Keratinocyte (primary cell): ENCODE measurements at regions not wholly inside any gene's neighbourhood (a gene's known extent, or its start where the extent isn't known, plus 50 kb on each side); places are given as distances from the start of the nearest gene placed in this dataset.

Experiments used
- DNase-seq: peaks from one replicate; pipeline ENCODE4 v3.0.0-alpha.2; 2011; ENCODE audit warnings: low read depth, missing footprints, low spot score
- FAIRE-seq: peaks from 2 replicates; lab custom pipeline; 2011; peaks lifted over from hg19 to GRCh38; lab: Jason Lieb, UNC
- H2AFZ ChIP-seq: 2 replicates; pipeline ENCODE4 v1.6.0; 2012; ENCODE audit warnings: low read length, control low read depth, inconsistent platforms; ENCODE audit not compliant: control insufficient read depth
- H3K27ac ChIP-seq: 2 replicates; pipeline ENCODE4 v1.5.1; 2011; ENCODE audit warnings: low read length; ENCODE audit not compliant: control insufficient read depth, insufficient read depth
- H3K27me3 ChIP-seq: 3 replicates; pipeline ENCODE4 v1.6.0; 2011; ENCODE audit warnings: low read length; ENCODE audit not compliant: control insufficient read depth, insufficient read depth; ENCODE audit errors: extremely low read depth
- H3K36me3 ChIP-seq, 2 experiments: 2 replicates in 1 of 2; 3 replicates in 1 of 2; pipeline ENCODE4 v1.5.1; 2011; ENCODE audit warnings: low read length in 2 of 2, mild to moderate bottlenecking in 1 of 2; ENCODE audit not compliant: control insufficient read depth in 2 of 2, insufficient read depth in 2 of 2; ENCODE audit errors: extremely low read depth in 1 of 2
- H3K4me1 ChIP-seq: 3 replicates; pipeline ENCODE4 v1.5.1; 2011; ENCODE audit warnings: low read length; ENCODE audit not compliant: control insufficient read depth, insufficient read depth; ENCODE audit errors: extremely low read depth
- H3K4me2 ChIP-seq: 3 replicates; pipeline ENCODE4 v1.6.0; 2011; ENCODE audit warnings: low read depth, low read length; ENCODE audit not compliant: control insufficient read depth, insufficient read depth; ENCODE audit errors: extremely low read depth
- H3K4me3 ChIP-seq, 3 experiments: fragments of 200-600 bp in 1 of 3; sonication (generic) in 1 of 3; 2 replicates in 2 of 3; 3 replicates in 1 of 3; pipeline ENCODE4 v1.5.1; 2011 to 2016; ENCODE audit warnings: low read length in 3 of 3, mild to moderate bottlenecking in 3 of 3, control low read depth in 2 of 3, inconsistent platforms in 1 of 3, low read depth in 1 of 3, mixed read lengths in 1 of 3, mixed run types in 1 of 3, moderate library complexity in 1 of 3; ENCODE audit not compliant: control insufficient read depth in 2 of 3, insufficient read depth in 2 of 3; ENCODE audit errors: extremely low read depth in 1 of 3
- H3K79me2 ChIP-seq: 2 replicates; pipeline ENCODE4 v1.6.0; 2012; ENCODE audit warnings: low read length; ENCODE audit not compliant: control insufficient read depth, insufficient read depth
- H3K9ac ChIP-seq: 3 replicates; pipeline ENCODE4 v1.6.0; 2011; ENCODE audit warnings: low read length; ENCODE audit not compliant: control insufficient read depth, insufficient read depth; ENCODE audit errors: extremely low read depth
- H3K9me1 ChIP-seq: 3 replicates; pipeline ENCODE4 v1.6.0; 2011; ENCODE audit warnings: low read length; ENCODE audit not compliant: control insufficient read depth, insufficient read depth; ENCODE audit errors: extremely low read depth
- H3K9me3 ChIP-seq: 2 replicates; pipeline ENCODE4 v1.5.1; 2012; ENCODE audit warnings: low read depth, low read length; ENCODE audit not compliant: control insufficient read depth
- H4K20me1 ChIP-seq: 3 replicates; pipeline ENCODE4 v1.6.0; 2011; ENCODE audit warnings: low read length; ENCODE audit not compliant: control insufficient read depth, insufficient read depth; ENCODE audit errors: extremely low read depth
- EZH2 ChIP-seq: IDR thresholded peaks from one replicate; pipeline ENCODE4 v1.6.1; 2012; ENCODE audit warnings: inconsistent platforms, mild to moderate bottlenecking, low read length, moderate library complexity
- dilution Hi-C: fragments of 300-500 bp; cut with MboI; formaldehyde crosslinking; loops from one replicate; pipeline ENCODE4 v1.7.0; 2020; ENCODE audit warnings: low sequenced_read_pairs; ENCODE audit not compliant: extremely low pct_ligation_motif_present
- TF ChIP-seq, protein P1 (sequence below), 3 experiments: IDR thresholded peaks in 1 of 3; conservative IDR thresholded peaks in 1 of 3; optimal IDR thresholded peaks in 1 of 3; 2 replicates in 2 of 3; 3 replicates in 1 of 3; pipeline versions ENCODE3 to v1.5.1; 2011; ENCODE audit warnings: low read length in 3 of 3, mild to moderate bottlenecking in 3 of 3, moderate library complexity in 2 of 3, control low read depth in 1 of 3, inconsistent platforms in 1 of 3; ENCODE audit not compliant: insufficient read depth in 2 of 3; ENCODE audit errors: extremely low read depth in 1 of 3

DNA sequence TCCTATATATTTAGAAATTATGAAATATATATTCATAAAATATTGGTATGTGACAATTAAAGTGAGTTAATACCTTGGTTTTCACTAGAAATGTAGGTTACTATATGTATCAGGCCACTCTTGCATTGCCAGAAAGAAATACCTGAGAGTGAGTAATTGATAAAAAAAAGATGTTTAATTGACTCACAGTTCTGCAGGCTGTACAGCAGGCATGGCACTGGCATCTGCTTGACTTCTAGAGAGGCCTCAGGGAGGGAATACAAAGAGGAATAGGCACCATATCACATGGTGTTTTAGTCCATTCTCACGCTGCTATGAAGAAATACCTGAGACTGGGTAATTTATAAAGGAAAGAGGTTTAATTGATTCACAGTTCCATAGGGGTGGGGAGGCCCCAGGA is 1560.6 kb downstream of the STIM2 start:
- FAIRE-seq: no peak
- no peaks in the 10 kb centered on the region for H4K20me1 ChIP-seq
- no peak for DNase-seq
- no peaks in the 10 kb centered on the region for H3K4me1 ChIP-seq
- H3K4me3 ChIP-seq: no peak overlapping the region
- dilution Hi-C loops: no loop called here
- no peak overlapping the region for H3K4me2 ChIP-seq
- H3K27me3 ChIP-seq: no peaks in the 10 kb centered on the region
- H3K79me2 ChIP-seq: no peaks in the 10 kb centered on the region
- TF ChIP-seq, protein P1, sequence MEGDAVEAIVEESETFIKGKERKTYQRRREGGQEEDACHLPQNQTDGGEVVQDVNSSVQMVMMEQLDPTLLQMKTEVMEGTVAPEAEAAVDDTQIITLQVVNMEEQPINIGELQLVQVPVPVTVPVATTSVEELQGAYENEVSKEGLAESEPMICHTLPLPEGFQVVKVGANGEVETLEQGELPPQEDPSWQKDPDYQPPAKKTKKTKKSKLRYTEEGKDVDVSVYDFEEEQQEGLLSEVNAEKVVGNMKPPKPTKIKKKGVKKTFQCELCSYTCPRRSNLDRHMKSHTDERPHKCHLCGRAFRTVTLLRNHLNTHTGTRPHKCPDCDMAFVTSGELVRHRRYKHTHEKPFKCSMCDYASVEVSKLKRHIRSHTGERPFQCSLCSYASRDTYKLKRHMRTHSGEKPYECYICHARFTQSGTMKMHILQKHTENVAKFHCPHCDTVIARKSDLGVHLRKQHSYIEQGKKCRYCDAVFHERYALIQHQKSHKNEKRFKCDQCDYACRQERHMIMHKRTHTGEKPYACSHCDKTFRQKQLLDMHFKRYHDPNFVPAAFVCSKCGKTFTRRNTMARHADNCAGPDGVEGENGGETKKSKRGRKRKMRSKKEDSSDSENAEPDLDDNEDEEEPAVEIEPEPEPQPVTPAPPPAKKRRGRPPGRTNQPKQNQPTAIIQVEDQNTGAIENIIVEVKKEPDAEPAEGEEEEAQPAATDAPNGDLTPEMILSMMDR (optimal IDR thresholded peaks at IDR 0.05 in 1 of 3, IDR thresholded peaks at IDR 0.05 in 1 of 3, conservative IDR thresholded peaks at IDR 0.05 in 1 of 3; ENCODE audit: extremely low read depth in 1 of 3, insufficient read depth in 2 of 3, low read length in 3 of 3): no peak
- no peak overlapping the region for H3K9ac ChIP-seq
- no peaks in the 10 kb centered on the region for H3K9me3 ChIP-seq
- no peak overlapping the region for H2AFZ ChIP-seq
- no peaks in the 10 kb centered on the region for H3K9me1 ChIP-seq
- no peak overlapping the region for H3K27ac ChIP-seq
- H3K36me3 ChIP-seq: no peaks in the 10 kb centered on the region

DNA sequence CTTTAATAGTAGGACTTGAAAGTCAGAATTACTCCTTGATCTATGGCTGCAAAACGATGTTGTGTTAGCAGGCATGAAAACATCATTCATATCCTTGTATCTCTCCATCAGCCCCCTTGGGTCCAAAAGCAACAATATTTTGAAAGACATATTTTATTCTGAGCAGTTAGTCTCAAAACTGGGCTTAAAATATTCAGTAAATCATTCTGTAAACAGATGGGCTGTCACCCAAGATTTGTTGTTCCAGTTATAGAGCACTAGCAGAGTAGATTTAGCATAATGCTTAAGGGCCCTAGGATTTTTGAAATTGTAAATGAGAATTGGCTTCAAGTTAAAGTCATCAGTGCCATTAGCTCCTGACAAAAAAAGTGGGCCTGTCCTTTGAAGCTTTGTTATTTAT is 1565.6 kb downstream of the STIM2 start:
- dilution Hi-C loops: no loop called here
- H3K27me3 ChIP-seq: no peaks in the 10 kb centered on the region

More for the DNA sequence above, 1565.6 kb downstream of the STIM2 start:
- Histone ChIP-seq H4K20me1 (no peaks in the 10 kb centered on the region), H2AFZ (peak overlapping the region; percentile 5), H3K4me1 (no peaks in the 10 kb centered on the region), H3K36me3 (no peaks in the 10 kb centered on the region), H3K9ac (no peak overlapping the region), H3K27ac (no peak overlapping the region), H3K9me1 (no peaks in the 10 kb centered on the region), H3K4me3 (no peak overlapping the region), H3K4me2 (no peak overlapping the region), H3K79me2 (no peaks in the 10 kb centered on the region), H3K9me3 (no peaks in the 10 kb centered on the region)
- no peak for FAIRE-seq
- TF ChIP-seq, protein P1 (optimal IDR thresholded peaks at IDR 0.05 in 1 of 3, IDR thresholded peaks at IDR 0.05 in 1 of 3, conservative IDR thresholded peaks at IDR 0.05 in 1 of 3; ENCODE audit: extremely low read depth in 1 of 3, insufficient read depth in 2 of 3, low read length in 3 of 3): no peak
- TF ChIP-seq EZH2: no peak
- no peak for DNase-seq
